A673 (cell line): ENCODE measurements at regions not wholly inside any gene's neighbourhood (a gene's known extent, or its start where the extent isn't known, plus 50 kb on each side); places are given as distances from the start of the nearest gene placed in this dataset.

Source experiments
- CTCF ChIP-seq: fragments of 300-800, 200-600 bp; sonication (generic); conservative IDR thresholded peaks from 2 replicates; pipeline ENCODE4 v1.5.1; 2017; ENCODE audit warnings: low read depth, mild to moderate bottlenecking, antibody characterized with exemption, low read length, moderate library complexity, mixed read lengths
- EZH2 ChIP-seq: fragments of 200-600 bp; sonication (generic); IDR thresholded peaks from 2 replicates; pipeline ENCODE4 v1.6.1; 2017; ENCODE audit warnings: borderline replicate concordance, low read depth, mild to moderate bottlenecking, mixed read lengths, antibody characterized with exemption, low read length; ENCODE audit not compliant: poor library complexity, severe bottlenecking

- no peak for TF ChIP-seq CTCF
- TF ChIP-seq EZH2: no peak
These were observed 105.8 kb upstream of the PMFBP1 start for GRCh38 chr16:72277749-72278148.
